Spleen (tissue), 11 donors: ENCODE measurements at regions not wholly inside any gene's neighbourhood (a gene's known extent, or its start where the extent isn't known, plus 50 kb on each side); places are given as distances from the start of the nearest gene placed in this dataset.

ENCODE experiments used
- DNase-seq: peaks from one replicate; pipeline ENCODE4 v3.0.0-alpha.2; 2020
- H3K27ac ChIP-seq, 8 donors: fragments of 200-600 bp; sonication (generic) in 7 of 8; 1 replicate in 4 of 8; 2 replicates in 4 of 8; pipeline versions ENCODE4 v1.5.0 to v1.8.0; 2016 to 2021; ENCODE audit warnings: inconsistent platforms in 4 of 8, mild to moderate bottlenecking in 4 of 8, moderate library complexity in 1 of 8
- H3K27me3 ChIP-seq, 7 donors: fragments of 200-600 bp; sonication (generic) in 6 of 7; replicated peaks in 1 of 7; 1 replicate in 4 of 7; 2 replicates in 3 of 7; pipeline versions ENCODE4 v1.5.0 to v1.8.0; 2016 to 2021; ENCODE audit warnings: inconsistent platforms in 3 of 7, mild to moderate bottlenecking in 1 of 7
- H3K36me3 ChIP-seq, 6 donors: fragments of 200-600 bp; sonication (generic) in 5 of 6; 1 replicate in 4 of 6; 2 replicates in 2 of 6; pipeline versions ENCODE4 v1.5.0 to v1.8.0; 2016 to 2021; ENCODE audit warnings: inconsistent platforms in 2 of 6
- H3K4me1 ChIP-seq, 6 donors: fragments of 200-600 bp; sonication (generic) in 5 of 6; 1 replicate in 3 of 6; 2 replicates in 3 of 6; pipeline versions ENCODE4 v1.5.0 to v1.8.0; 2016 to 2021; ENCODE audit warnings: inconsistent platforms in 3 of 6
- H3K4me3 ChIP-seq, 8 donors: fragments of 200-600 bp; sonication (generic) in 7 of 8; 1 replicate in 4 of 8; 2 replicates in 4 of 8; pipeline versions ENCODE4 v1.5.0 to v1.8.0; 2016 to 2021; ENCODE audit warnings: inconsistent platforms in 4 of 8, mild to moderate bottlenecking in 4 of 8, moderate library complexity in 2 of 8
- H3K9me3 ChIP-seq, 8 donors: fragments of 200-600 bp; sonication (generic) in 7 of 8; 1 replicate in 4 of 8; 2 replicates in 4 of 8; pipeline versions ENCODE4 v1.5.0 to v1.8.0; 2016 to 2021; ENCODE audit warnings: inconsistent platforms in 4 of 8
- CTCF ChIP-seq, 11 experiments: fragments of 200-600 bp in 7 of 11; fragments of 450-650 bp in 4 of 11; sonication (generic) in 4 of 11; IDR thresholded peaks in 8 of 11; conservative IDR thresholded peaks in 3 of 11; 1 replicate in 7 of 11; 2 replicates in 4 of 11; pipeline versions ENCODE4 v1.4.0 to v1.8.0; 2016 to 2021; ENCODE audit warnings: antibody characterized with exemption in 11 of 11, inconsistent platforms in 4 of 11, mild to moderate bottlenecking in 1 of 11
- POLR2A ChIP-seq, 3 donors: fragments of 450-650 bp; IDR thresholded peaks; one replicate each; pipeline ENCODE4 v1.5.1; 2017; ENCODE audit warnings: antibody characterized with exemption in 3 of 3, mild to moderate bottlenecking in 1 of 3
- POLR2AphosphoS5 ChIP-seq, 3 donors: sonication (generic); formaldehyde crosslinking; IDR thresholded peaks; one replicate each; pipeline ENCODE4 v1.5.1; 2017; ENCODE audit warnings: antibody characterized with exemption in 3 of 3
- WGBS, 5 donors: extraction: QIAGEN DNeasy Blood & Tissue Kit in 3 of 5; methylation state at CpG; one replicate each; pipeline versions ENCODE4 v1.1.5 to v1.1.7; 2013 to 2018; 5-methylcytosine and 5-hydroxymethylcytosine counted together
- intact Hi-C: fragments of 100-400 bp; cut with DNase I; formaldehyde crosslinking; loops from one replicate; pipeline ENCODE4 v1.15.0; 2023; ENCODE audit warnings: low total_unique reads
- donor health status: healthy with polysubstance abuse.
- donor health status: DM: no; HTN: no; CAD: no; lungs with moderate emphysema.
- donor health status: DM: no; HTN: no; CAD: no.
- donor health status: Bipolar disorder and iron deficiency.
- donor health status: healthy.
- donor health status: DM: no; HTN: no; CAD: no.
- donor health status: DM: yes; HTN: yes; CAD: no.

- no peak for DNase-seq
- H3K9me3 ChIP-seq, result peaks cover 0 to 3% (median 0%) of the 10 kb centered on the region in 8 donors
- H3K36me3 ChIP-seq, result no peaks in the 10 kb centered on the region
- H3K27me3 ChIP-seq, result no peaks in the 10 kb centered on the region
- no peaks in the 10 kb centered on the region for H3K4me1 ChIP-seq
- no peak overlapping the region for H3K27ac ChIP-seq
- TF ChIP-seq CTCF (IDR thresholded peaks at IDR 0.05 in 8 of 11, conservative IDR thresholded peaks at IDR 0.05 in 3 of 11), result no peak
- no peak overlapping the region for H3K4me3 ChIP-seq
- WGBS, 5 donors, result 6 to 44% (median 18%) methylated on average over 1 of the region's 1 CpG
- intact Hi-C loops, result no loop called here
These were observed 235.9 kb downstream of the SPIN4 start for GRCh38 chrX:63115196-63115595.

- no peak for TF ChIP-seq POLR2A (IDR thresholded peaks at IDR 0.05)
- TF ChIP-seq CTCF (IDR thresholded peaks at IDR 0.05 in 8 of 11, conservative IDR thresholded peaks at IDR 0.05 in 3 of 11), result no peak
- TF ChIP-seq POLR2AphosphoS5 (IDR thresholded peaks at IDR 0.05), result no peak
- 60 to 100% (median 81%) methylated on average over 1 to 8 of the region's 8 CpGs for WGBS, 5 donors
- DNase-seq, result no peak
- no peaks in the 10 kb centered on the region for H3K27me3 ChIP-seq
- no peaks in the 10 kb centered on the region for H3K4me1 ChIP-seq
- H3K9me3 ChIP-seq, result peaks cover 0 to 18% (median 6%) of the 10 kb centered on the region in 8 donors
- no peak overlapping the region for H3K4me3 ChIP-seq
- intact Hi-C loops, result no loop called here
- no peak overlapping the region for H3K27ac ChIP-seq
- no peaks in the 10 kb centered on the region for H3K36me3 ChIP-seq
These were observed 249.1 kb downstream of the SPIN4 start for GRCh38 chrX:63101879-63102620.

GRCh38 chrX:63058204-63058603, 292.9 kb downstream of the SPIN4 start:
- WGBS, 5 donors, result 28 to 45% (median 34%) methylated on average over 2 of the region's 2 CpGs
- no peak for DNase-seq
- H3K4me1 ChIP-seq, result no peaks in the 10 kb centered on the region
- no peak overlapping the region for H3K27ac ChIP-seq
- H3K36me3 ChIP-seq, result no peaks in the 10 kb centered on the region
- intact Hi-C loops, result no loop called here
- no peak for TF ChIP-seq POLR2AphosphoS5 (IDR thresholded peaks at IDR 0.05)
- TF ChIP-seq POLR2A (IDR thresholded peaks at IDR 0.05), result no peak
- no peak for TF ChIP-seq CTCF (IDR thresholded peaks at IDR 0.05 in 8 of 11, conservative IDR thresholded peaks at IDR 0.05 in 3 of 11)
- H3K9me3 ChIP-seq, result peaks cover 0 to 13% (median 2%) of the 10 kb centered on the region in 8 donors
- H3K27me3 ChIP-seq, result peaks cover 0 to 11% (median 0%) of the 10 kb centered on the region in 7 donors
- no peak overlapping the region for H3K4me3 ChIP-seq

- Histone ChIP-seq H3K27ac (no peak overlapping the region), H3K36me3 (no peaks in the 10 kb centered on the region), H3K4me1 (no peaks in the 10 kb centered on the region), H3K27me3 (no peaks in the 10 kb centered on the region), H3K9me3 (no peaks in the 10 kb centered on the region), H3K4me3 (no peak overlapping the region)
- DNase-seq, result no peak
- 33 to 83% (median 39%) methylated on average over 1 to 2 of the region's 2 CpGs for WGBS, 5 donors
- TF ChIP-seq CTCF (IDR thresholded peaks at IDR 0.05 in 8 of 11, conservative IDR thresholded peaks at IDR 0.05 in 3 of 11) (peak in 3 of 11 experiments; percentile 8 to 27 (median 21)), POLR2AphosphoS5 (IDR thresholded peaks at IDR 0.05) (no peak)
- intact Hi-C loops, result no loop called here
These were observed 300.9 kb downstream of the SPIN4 start for GRCh38 chrX:63050225-63050624.
